Cardiac fibroblast (primary cell): ENCODE measurements at regions not wholly inside any gene's neighbourhood (a gene's known extent, or its start where the extent isn't known, plus 50 kb on each side); places are given as distances from the start of the nearest gene placed in this dataset.

Experiments used
- DNase-seq, 2 donors: peaks; one replicate each; pipeline versions ENCODE4 v3.0.0 to v3.0.0-alpha.2; 2010; ENCODE audit warnings: low read depth in 2 of 2
- H3K4me3 ChIP-seq, 2 donors: replicated peaks in 1 of 2; 1 replicate in 1 of 2; 2 replicates in 1 of 2; pipeline ENCODE4 v1.5.1; 2011; ENCODE audit warnings: low read depth in 2 of 2, low read length in 2 of 2, mild to moderate bottlenecking in 2 of 2, moderate library complexity in 1 of 2
- TF ChIP-seq, protein P1 (sequence below): IDR thresholded peaks from one replicate; pipeline ENCODE4 v1.5.1; 2011; ENCODE audit warnings: low read depth, mild to moderate bottlenecking, low read length, inconsistent platforms

DNA sequence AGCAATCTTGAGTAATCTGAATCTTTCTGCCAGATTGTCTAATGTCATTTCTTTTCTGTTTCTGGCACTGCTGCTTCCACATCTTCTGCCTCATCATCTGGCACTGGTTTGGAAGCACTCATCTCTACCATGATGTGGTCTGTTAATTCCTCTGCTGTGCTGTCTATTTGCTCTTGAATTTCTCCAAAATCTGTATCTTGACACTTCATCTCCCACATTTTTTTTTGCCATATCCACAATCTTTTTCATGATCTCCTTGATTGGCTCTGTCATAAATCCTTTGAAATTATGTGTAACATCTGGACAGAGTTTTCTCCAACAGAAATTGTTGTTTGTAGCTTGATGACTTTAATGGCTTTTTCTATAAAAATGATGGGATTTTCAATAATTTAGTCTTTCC lies 417.8 kb upstream of the MANEA start:
- TF ChIP-seq, protein P1, sequence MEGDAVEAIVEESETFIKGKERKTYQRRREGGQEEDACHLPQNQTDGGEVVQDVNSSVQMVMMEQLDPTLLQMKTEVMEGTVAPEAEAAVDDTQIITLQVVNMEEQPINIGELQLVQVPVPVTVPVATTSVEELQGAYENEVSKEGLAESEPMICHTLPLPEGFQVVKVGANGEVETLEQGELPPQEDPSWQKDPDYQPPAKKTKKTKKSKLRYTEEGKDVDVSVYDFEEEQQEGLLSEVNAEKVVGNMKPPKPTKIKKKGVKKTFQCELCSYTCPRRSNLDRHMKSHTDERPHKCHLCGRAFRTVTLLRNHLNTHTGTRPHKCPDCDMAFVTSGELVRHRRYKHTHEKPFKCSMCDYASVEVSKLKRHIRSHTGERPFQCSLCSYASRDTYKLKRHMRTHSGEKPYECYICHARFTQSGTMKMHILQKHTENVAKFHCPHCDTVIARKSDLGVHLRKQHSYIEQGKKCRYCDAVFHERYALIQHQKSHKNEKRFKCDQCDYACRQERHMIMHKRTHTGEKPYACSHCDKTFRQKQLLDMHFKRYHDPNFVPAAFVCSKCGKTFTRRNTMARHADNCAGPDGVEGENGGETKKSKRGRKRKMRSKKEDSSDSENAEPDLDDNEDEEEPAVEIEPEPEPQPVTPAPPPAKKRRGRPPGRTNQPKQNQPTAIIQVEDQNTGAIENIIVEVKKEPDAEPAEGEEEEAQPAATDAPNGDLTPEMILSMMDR, result no peak
- no peak for DNase-seq
- no peak overlapping the region for H3K4me3 ChIP-seq

DNA sequence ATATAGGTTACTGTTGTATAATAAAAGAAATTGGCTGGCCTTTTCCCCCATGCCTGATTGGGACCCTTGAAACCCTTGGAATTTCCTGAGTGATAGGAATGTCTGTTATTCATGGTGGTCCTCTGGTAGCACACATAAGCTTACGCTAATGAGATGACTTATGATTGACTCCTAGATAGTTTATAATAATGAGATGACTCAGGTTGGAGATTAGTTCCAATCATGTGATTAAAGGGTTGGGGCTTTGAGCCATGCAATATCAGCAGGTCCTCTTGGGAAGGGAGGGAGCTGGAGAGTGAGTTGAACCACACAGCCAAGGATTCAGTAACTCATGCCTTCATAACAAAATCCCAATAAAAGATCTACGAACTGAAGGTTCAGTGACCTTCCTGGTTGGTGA lies 407.6 kb upstream of the MANEA start:
- DNase-seq, result no peak
- H3K4me3 ChIP-seq, result no peak overlapping the region
- TF ChIP-seq, protein P1, result no peak

DNA sequence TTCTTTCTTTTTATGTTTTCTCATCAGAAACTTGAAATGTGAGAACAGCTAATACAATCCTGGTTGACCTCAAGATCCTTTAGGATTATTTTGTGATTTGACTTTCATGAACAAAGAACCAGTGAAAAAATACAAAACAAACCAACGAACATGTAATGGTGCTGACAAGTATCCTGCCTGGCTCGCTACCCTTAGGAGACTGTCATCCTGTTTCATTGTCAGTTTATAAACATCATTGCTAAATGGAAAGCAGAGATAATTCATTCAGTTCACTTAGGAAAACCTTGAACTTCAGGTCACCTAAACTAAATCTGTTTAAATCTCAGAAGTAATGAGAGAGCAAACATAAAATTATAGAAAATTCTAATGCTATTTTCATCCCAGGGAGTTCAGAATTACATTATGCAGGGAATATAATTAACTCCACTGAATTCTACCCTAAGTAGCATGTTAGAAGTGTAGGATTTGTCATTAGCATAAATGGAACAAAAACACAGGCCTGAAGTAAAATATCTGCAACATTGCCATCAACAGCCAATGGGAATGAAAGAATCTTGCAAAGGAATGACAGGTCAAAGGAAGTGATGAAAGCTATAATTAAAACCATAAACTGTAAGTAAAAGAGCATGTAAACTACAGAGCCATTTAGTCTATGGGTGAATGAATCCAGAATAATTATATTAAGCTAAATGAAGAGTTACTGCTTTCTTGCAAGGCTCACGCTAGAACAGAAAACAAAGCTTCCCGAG lies 401.2 kb upstream of the MANEA start:
- H3K4me3 ChIP-seq, result no peak overlapping the region
- TF ChIP-seq, protein P1, result no peak
- no peak for DNase-seq

DNA sequence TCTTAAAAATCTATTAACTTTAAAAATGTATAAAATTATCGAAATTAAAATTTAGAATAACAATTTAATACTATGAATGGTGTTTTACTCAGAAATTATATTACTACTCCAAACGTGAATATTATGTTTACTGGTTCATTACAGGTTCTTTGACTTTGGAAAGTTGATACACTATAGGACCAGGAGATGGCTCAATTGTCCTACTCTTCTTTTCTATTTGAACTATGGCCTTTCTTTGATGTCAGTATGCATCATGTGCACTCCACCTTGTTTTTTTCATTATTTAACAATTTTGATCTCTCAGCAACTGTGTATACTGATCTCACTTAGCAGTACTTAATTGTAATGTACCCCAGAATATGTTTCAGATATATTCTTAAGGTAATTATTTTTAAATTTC lies 391.5 kb upstream of the MANEA start:
- TF ChIP-seq, protein P1, result no peak
- H3K4me3 ChIP-seq, result no peak overlapping the region
- DNase-seq, result no peak

DNA sequence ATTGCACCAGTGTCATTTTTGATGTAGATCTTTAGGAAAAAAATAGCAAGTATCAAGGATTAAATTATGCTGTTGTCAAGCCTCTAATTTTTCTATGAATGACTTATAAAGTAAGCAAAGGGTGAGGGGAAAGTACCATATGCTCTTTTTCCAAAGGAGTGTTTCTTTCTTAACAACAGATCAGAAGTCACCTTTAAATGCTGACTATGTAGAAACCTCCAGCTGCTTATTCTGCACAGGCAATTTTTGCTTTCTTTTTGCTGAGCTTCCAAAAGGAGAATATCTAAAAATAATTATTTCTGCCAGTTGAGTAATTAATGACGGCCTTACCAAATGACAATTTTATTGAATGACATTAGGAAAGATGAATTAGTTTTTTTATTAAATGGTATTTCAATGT lies 390.6 kb upstream of the MANEA start:
- DNase-seq, result no peak
- TF ChIP-seq, protein P1, result no peak

DNA sequence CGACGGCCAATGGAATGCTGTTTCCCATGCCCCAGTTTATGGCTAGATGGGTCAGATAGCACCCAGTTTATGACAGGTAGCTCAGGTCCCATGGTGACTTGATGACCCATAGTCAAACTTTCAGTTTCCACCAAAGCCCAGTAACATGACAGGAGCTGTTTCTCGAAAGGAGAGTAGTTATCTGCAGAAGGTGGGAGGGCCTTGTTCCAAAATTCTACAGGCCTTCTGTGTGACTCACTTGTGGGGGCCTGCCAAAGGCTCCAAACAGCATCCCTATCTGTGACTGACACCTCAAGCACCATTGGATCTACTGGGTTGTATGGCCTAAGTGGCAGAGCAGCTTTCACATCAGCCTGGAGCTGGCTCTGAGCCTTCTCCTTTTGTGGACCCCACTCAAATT lies 379.7 kb upstream of the MANEA start:
- no peak for DNase-seq
- TF ChIP-seq, protein P1, result no peak
- H3K4me3 ChIP-seq, result no peak overlapping the region

More for the DNA sequence above, 390.6 kb upstream of the MANEA start:
- H3K4me3 ChIP-seq, result no peak overlapping the region
